ENCODE measurements at regions not wholly inside any gene's neighbourhood (a gene's known extent, or its start where the extent isn't known, plus 50 kb on each side); places are given as distances from the start of the nearest gene placed in this dataset.

GRCh38 chr3:168156479-168156878 is 60.8 kb upstream of the GOLIM4 start:
- H3K9ac ChIP-seq (ENCODE audit: low read length), result no peak overlapping the region
- no peak overlapping the region for H3K27ac ChIP-seq (ENCODE audit: low read length)
- H3K36me3 ChIP-seq (ENCODE audit: control insufficient read depth, low read depth, low read length), result no peaks in the 10 kb centered on the region
- peaks cover 17% of the 10 kb centered on the region for H3K9me3 ChIP-seq (ENCODE audit: control insufficient read depth, low read depth, low read length)
- H3K27me3 ChIP-seq (ENCODE audit: control insufficient read depth, insufficient read depth, low read length), result no peaks in the 10 kb centered on the region
- H3K4me1 ChIP-seq (ENCODE audit: control insufficient read depth, low read depth, low read length), result no peaks in the 10 kb centered on the region
- no peak overlapping the region for H3K4me3 ChIP-seq (ENCODE audit: low read length)

- Histone ChIP-seq H3K27ac (ENCODE audit: low read length) (no peak overlapping the region), H3K4me1 (ENCODE audit: control insufficient read depth, low read depth, low read length) (no peaks in the 10 kb centered on the region), H3K4me3 (ENCODE audit: low read length) (no peak overlapping the region), H3K9me3 (ENCODE audit: control insufficient read depth, low read depth, low read length) (peaks cover 17% of the 10 kb centered on the region), H3K27me3 (ENCODE audit: control insufficient read depth, insufficient read depth, low read length) (no peaks in the 10 kb centered on the region), H3K36me3 (ENCODE audit: control insufficient read depth, low read depth, low read length) (no peaks in the 10 kb centered on the region), H3K9ac (ENCODE audit: low read length) (no peak overlapping the region)
These were observed 59.6 kb upstream of the GOLIM4 start for GRCh38 chr3:168155303-168155702.

- Histone ChIP-seq H3K27me3 (ENCODE audit: control insufficient read depth, insufficient read depth, low read length) (no peaks in the 10 kb centered on the region), H3K27ac (ENCODE audit: low read length) (no peak overlapping the region), H3K4me1 (ENCODE audit: control insufficient read depth, low read depth, low read length) (no peaks in the 10 kb centered on the region), H3K36me3 (ENCODE audit: control insufficient read depth, low read depth, low read length) (no peaks in the 10 kb centered on the region), H3K9ac (ENCODE audit: low read length) (no peak overlapping the region), H3K9me3 (ENCODE audit: control insufficient read depth, low read depth, low read length) (peaks cover 17% of the 10 kb centered on the region), H3K4me3 (ENCODE audit: low read length) (no peak overlapping the region)
These were observed 58.4 kb upstream of the GOLIM4 start for GRCh38 chr3:168154089-168154488.

GRCh38 chr3:168152149-168152548 is 56.4 kb upstream of the GOLIM4 start:
- no peaks in the 10 kb centered on the region for H3K36me3 ChIP-seq (ENCODE audit: control insufficient read depth, low read depth, low read length)
- H3K9ac ChIP-seq (ENCODE audit: low read length), result no peak overlapping the region
- no peaks in the 10 kb centered on the region for H3K4me1 ChIP-seq (ENCODE audit: control insufficient read depth, low read depth, low read length)
- H3K27me3 ChIP-seq (ENCODE audit: control insufficient read depth, insufficient read depth, low read length), result no peaks in the 10 kb centered on the region
- H3K9me3 ChIP-seq (ENCODE audit: control insufficient read depth, low read depth, low read length), result peaks cover 17% of the 10 kb centered on the region
- H3K27ac ChIP-seq (ENCODE audit: low read length), result no peak overlapping the region
- no peak overlapping the region for H3K4me3 ChIP-seq (ENCODE audit: low read length)

All from iPS-18a (cell line).